Smooth muscle cell (in vitro differentiated cells): ENCODE measurements at regions not wholly inside any gene's neighbourhood (a gene's known extent, or its start where the extent isn't known, plus 50 kb on each side); places are given as distances from the start of the nearest gene placed in this dataset.

Source experiments
- DNase-seq: peaks from one replicate; lab custom pipeline; 2025; ENCODE audit not compliant: unreplicated experiment; lab: John Stamatoyannopoulos, UW
- H2AFZ ChIP-seq: fragments of 200-600 bp; sonication (generic); 2 replicates; pipeline ENCODE4 v1.6.0; 2016; ENCODE audit warnings: antibody characterized with exemption, low read depth, mild to moderate bottlenecking
- H3F3A ChIP-seq: fragments of 200-600 bp; sonication (generic); 2 replicates; pipeline ENCODE4 v1.6.0; 2017; ENCODE audit warnings: antibody characterized with exemption, low read depth
- H3K27ac ChIP-seq: fragments of 200-600 bp; sonication (generic); 2 replicates; pipeline ENCODE4 v1.5.1; 2016; ENCODE audit warnings: low read depth, mild to moderate bottlenecking
- H3K27me3 ChIP-seq: fragments of 200-600 bp; sonication (generic); 2 replicates; pipeline ENCODE4 v1.6.1; 2016; ENCODE audit warnings: low read depth, mild to moderate bottlenecking
- H3K36me3 ChIP-seq: fragments of 200-600 bp; sonication (generic); 2 replicates; pipeline ENCODE4 v1.5.1; 2016; ENCODE audit warnings: low read depth
- H3K4me1 ChIP-seq: fragments of 200-600 bp; sonication (generic); 2 replicates; pipeline ENCODE4 v1.5.1; 2016; ENCODE audit warnings: low read depth
- H3K4me2 ChIP-seq: fragments of 200-600 bp; sonication (generic); 2 replicates; pipeline ENCODE4 v1.6.0; 2016; ENCODE audit warnings: mild to moderate bottlenecking
- H3K4me3 ChIP-seq: fragments of 200-600 bp; sonication (generic); 2 replicates; pipeline ENCODE4 v1.5.1; 2016; ENCODE audit warnings: mild to moderate bottlenecking
- H3K79me2 ChIP-seq: fragments of 200-600 bp; sonication (generic); 2 replicates; pipeline ENCODE4 v1.6.0; 2016; ENCODE audit warnings: low read depth, mild to moderate bottlenecking
- H3K9ac ChIP-seq: fragments of 200-600 bp; sonication (generic); 2 replicates; pipeline ENCODE4 v1.6.0; 2016; ENCODE audit warnings: low read depth
- H3K9me3 ChIP-seq: fragments of 200-600 bp; sonication (generic); replicated peaks from 2 replicates; pipeline ENCODE4 v1.5.1; 2016; ENCODE audit warnings: low read depth
- H4K20me1 ChIP-seq: fragments of 200-600 bp; sonication (generic); 2 replicates; pipeline ENCODE4 v1.6.0; 2016; ENCODE audit warnings: low read depth
- WGBS: methylation state at CpG from one replicate; pipeline ENCODE4 v1.1.7; 2016; ENCODE audit warnings: low lambda C conversion rate; 5-methylcytosine and 5-hydroxymethylcytosine counted together
- TF ChIP-seq, protein P1 (sequence below): fragments of 200-600 bp; sonication (generic); IDR thresholded peaks from 2 replicates; pipeline ENCODE4 v1.5.1; 2017; ENCODE audit warnings: borderline replicate concordance, mild to moderate bottlenecking, antibody characterized with exemption; ENCODE audit not compliant: insufficient read depth, poor library complexity, severe bottlenecking

DNA sequence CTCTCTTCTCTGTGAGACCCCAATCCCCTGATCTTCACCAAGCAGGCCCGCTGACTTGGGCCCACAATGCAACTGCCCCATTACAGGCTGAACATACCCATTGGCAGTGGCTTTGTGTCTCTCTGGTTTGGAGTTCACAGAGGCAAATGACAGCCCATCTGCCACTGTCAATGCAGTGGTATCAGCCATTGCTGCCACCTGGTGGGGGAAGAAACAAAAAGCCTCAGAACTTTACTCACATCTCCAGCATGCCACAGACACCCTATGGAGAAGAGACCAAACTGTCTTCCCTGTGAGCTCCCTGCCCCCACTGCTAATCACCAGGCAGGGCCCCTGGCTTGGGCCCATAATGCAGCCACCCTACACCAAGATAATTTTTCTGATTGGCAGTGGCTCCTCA, 729.3 kb upstream of the ACTRT1 start:
- no peaks in the 10 kb centered on the region for H4K20me1 ChIP-seq
- no peak overlapping the region for H2AFZ ChIP-seq
- H3K27ac ChIP-seq = no peak overlapping the region
- H3K36me3 ChIP-seq = no peaks in the 10 kb centered on the region
- no peaks in the 10 kb centered on the region for H3K9me3 ChIP-seq
- no peaks in the 10 kb centered on the region for H3F3A ChIP-seq
- no peaks in the 10 kb centered on the region for H3K4me1 ChIP-seq
- DNase-seq = no peak
- no peaks in the 10 kb centered on the region for H3K79me2 ChIP-seq
- TF ChIP-seq, protein P1, sequence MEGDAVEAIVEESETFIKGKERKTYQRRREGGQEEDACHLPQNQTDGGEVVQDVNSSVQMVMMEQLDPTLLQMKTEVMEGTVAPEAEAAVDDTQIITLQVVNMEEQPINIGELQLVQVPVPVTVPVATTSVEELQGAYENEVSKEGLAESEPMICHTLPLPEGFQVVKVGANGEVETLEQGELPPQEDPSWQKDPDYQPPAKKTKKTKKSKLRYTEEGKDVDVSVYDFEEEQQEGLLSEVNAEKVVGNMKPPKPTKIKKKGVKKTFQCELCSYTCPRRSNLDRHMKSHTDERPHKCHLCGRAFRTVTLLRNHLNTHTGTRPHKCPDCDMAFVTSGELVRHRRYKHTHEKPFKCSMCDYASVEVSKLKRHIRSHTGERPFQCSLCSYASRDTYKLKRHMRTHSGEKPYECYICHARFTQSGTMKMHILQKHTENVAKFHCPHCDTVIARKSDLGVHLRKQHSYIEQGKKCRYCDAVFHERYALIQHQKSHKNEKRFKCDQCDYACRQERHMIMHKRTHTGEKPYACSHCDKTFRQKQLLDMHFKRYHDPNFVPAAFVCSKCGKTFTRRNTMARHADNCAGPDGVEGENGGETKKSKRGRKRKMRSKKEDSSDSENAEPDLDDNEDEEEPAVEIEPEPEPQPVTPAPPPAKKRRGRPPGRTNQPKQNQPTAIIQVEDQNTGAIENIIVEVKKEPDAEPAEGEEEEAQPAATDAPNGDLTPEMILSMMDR = peak; percentile 42
- no peak overlapping the region for H3K4me2 ChIP-seq
- WGBS = 65% methylated on average over 1 of the region's 1 CpG
- H3K4me3 ChIP-seq = no peak overlapping the region
- no peak overlapping the region for H3K9ac ChIP-seq
- no peaks in the 10 kb centered on the region for H3K27me3 ChIP-seq

GRCh38 chrX:128780934-128781333, 728.7 kb upstream of the ACTRT1 start:
- Histone ChIP-seq H2AFZ (no peak overlapping the region), H3K79me2 (no peaks in the 10 kb centered on the region), H3K27me3 (no peaks in the 10 kb centered on the region), H3F3A (no peaks in the 10 kb centered on the region), H3K4me1 (no peaks in the 10 kb centered on the region), H3K4me3 (no peak overlapping the region), H3K27ac (no peak overlapping the region), H3K36me3 (no peaks in the 10 kb centered on the region), H3K9me3 (no peaks in the 10 kb centered on the region), H3K4me2 (no peak overlapping the region), H3K9ac (no peak overlapping the region), H4K20me1 (no peaks in the 10 kb centered on the region)
- 77% methylated on average over 5 of the region's 5 CpGs for WGBS
- TF ChIP-seq, protein P1 = no peak
- DNase-seq = no peak

GRCh38 chrX:128769495-128769894, 717.3 kb upstream of the ACTRT1 start:
- no peak for DNase-seq
- H3K9me3 ChIP-seq = no peaks in the 10 kb centered on the region
- H4K20me1 ChIP-seq = no peaks in the 10 kb centered on the region
- no peak overlapping the region for H3K4me3 ChIP-seq
- H3K79me2 ChIP-seq = no peaks in the 10 kb centered on the region
- no peak overlapping the region for H3K4me2 ChIP-seq
- H3K9ac ChIP-seq = no peak overlapping the region
- H3K36me3 ChIP-seq = no peaks in the 10 kb centered on the region
- H3K4me1 ChIP-seq = no peaks in the 10 kb centered on the region
- 44% methylated on average over 2 of the region's 2 CpGs for WGBS
- no peaks in the 10 kb centered on the region for H3F3A ChIP-seq
- no peak overlapping the region for H2AFZ ChIP-seq
- TF ChIP-seq, protein P1 = no peak
- peak overlapping the region; percentile 72 for H3K27ac ChIP-seq
- no peaks in the 10 kb centered on the region for H3K27me3 ChIP-seq

DNA sequence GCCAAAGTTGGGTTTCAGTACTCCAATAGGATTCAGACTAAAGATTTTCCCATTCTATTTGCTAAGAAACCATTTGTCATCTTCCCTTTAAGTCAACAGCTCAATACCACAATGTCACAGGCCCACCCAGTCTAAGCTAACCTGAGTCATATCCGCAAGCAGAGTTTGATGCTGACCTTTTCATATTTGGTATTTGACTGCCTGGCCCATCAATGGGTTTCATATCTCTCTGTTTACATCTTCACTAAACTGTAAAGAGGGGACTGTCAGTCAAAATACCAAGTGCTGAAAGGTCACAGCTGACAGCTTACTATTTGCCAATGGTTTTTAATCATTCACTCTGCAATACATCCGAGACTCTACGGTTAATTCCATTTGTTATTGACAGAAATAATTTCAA, 707.5 kb upstream of the ACTRT1 start:
- Histone ChIP-seq H3K36me3 (no peaks in the 10 kb centered on the region), H3K4me3 (no peak overlapping the region), H3F3A (no peaks in the 10 kb centered on the region), H2AFZ (no peak overlapping the region), H3K4me1 (no peaks in the 10 kb centered on the region), H3K27ac (no peak overlapping the region), H3K4me2 (no peak overlapping the region), H3K27me3 (no peaks in the 10 kb centered on the region), H3K79me2 (no peaks in the 10 kb centered on the region), H4K20me1 (no peaks in the 10 kb centered on the region), H3K9me3 (no peaks in the 10 kb centered on the region), H3K9ac (no peak overlapping the region)
- TF ChIP-seq, protein P1 = no peak
- 70% methylated on average over 3 of the region's 3 CpGs for WGBS
- no peak for DNase-seq
